ENCODE measurements at regions not wholly inside any gene's neighbourhood (a gene's known extent, or its start where the extent isn't known, plus 50 kb on each side); places are given as distances from the start of the nearest gene placed in this dataset.

GRCh38 chr3:68363796-68364195 lies 568.6 kb downstream of the TAFA4 start:
- TF ChIP-seq POLR2AphosphoS5 (IDR thresholded peaks at IDR 0.05), result no peak
- TF ChIP-seq CTCF (IDR thresholded peaks at IDR 0.05), result no peak
- TF ChIP-seq POLR2A (IDR thresholded peaks at IDR 0.05), result no peak
- TF ChIP-seq EP300 (IDR thresholded peaks at IDR 0.05), result no peak
